DMS53 treated with DMSO at 0.1 percent for 48 hours (cell line): ENCODE measurements at regions not wholly inside any gene's neighbourhood (a gene's known extent, or its start where the extent isn't known, plus 50 kb on each side); places are given as distances from the start of the nearest gene placed in this dataset.

Experiments
- DNase-seq: peaks from one replicate; lab custom pipeline; 2025; ENCODE audit not compliant: unreplicated experiment; lab: John Stamatoyannopoulos, UW

DNA sequence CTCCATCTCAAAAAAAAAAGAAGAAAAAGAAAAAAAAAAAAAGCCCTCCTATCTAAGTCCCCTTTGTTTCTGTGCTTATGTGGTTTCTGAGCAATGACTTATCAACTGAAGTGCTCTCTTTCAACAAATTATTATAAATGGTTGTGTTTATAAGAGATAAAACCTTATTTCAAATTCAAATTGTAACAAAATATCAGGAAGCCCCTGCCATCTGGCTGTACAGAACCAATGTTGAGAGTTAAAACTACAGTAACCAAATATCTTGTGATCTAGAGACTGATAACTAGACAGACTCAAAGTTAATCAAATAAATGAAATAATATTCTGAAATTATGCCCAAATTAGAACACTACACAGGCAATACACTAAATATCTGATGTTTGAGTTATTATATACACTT lies 143.0 kb upstream of the CPNE8 start:
- DNase-seq: no peak

DNA sequence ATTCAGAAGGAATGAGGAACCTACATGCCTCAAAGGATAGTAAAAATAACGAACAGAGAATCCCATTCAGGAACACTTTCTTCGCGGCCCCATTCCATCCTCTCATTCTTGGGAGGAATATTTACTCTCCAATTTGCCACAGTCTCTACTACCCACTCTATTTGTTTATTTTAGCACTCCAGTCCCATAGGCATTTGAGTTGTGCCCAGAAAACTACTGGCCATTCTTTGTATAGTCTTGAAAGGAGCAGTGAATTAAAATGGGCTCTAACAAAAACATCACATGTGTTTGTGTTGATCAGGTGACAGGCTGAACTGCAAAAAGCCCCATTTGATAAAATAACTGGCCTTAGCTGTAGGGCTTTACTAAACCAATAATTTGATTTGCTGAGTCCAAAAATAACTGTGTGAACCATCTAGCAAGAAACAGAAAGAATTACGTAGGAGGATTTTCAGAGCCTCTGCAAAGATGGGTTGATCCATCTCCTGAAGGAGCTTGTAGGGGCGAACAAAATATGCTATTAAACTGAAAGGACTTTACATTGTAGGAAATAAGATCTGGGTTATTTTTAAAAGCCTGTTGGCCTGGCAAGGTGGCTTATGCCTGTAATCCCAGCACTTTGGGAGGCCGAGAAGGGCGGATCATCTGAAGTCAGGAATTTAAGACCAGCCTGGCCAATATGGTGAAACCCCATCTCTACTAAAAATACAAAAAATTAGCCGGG lies 142.3 kb upstream of the CPNE8 start:
- DNase-seq: peak; percentile 83

DNA sequence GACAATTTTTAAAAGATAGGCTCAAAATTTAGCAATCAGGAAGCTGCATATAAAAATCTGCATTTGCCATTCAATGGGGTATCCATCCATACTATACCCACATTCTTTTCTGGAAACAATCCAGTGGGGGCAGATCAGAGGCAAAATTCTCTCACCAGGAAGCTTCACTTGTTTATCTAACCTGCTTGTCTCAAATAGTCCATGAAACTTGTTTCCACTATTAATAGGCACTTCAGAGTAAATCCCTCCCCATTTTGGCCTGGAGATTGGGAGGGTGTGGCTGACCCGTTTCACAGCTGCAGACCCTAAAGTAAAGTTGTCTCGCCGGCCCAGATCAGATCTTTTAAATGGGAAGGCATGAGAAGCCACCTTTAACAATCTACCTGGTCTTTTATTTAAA lies 139.4 kb upstream of the CPNE8 start:
- no peak for DNase-seq

DNA sequence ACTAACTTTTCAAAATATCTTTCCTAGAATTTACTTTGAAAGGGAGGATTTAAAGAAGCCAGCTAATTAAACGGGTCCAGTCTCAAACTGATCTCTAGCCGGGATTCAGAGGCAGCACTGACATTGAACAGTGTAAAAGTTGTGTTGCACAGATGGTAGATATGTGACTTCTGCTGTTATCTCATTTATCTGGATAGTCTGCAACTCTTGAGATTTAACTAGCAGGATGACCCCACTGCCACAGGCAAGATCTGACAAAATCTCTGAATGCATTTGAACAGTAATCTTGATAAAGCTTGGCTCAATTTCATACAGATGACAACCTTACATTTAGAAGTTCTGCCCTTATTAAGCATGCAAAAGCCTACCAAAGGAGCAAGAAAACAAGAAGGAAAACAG lies 138.0 kb upstream of the CPNE8 start:
- DNase-seq: no peak

DNA sequence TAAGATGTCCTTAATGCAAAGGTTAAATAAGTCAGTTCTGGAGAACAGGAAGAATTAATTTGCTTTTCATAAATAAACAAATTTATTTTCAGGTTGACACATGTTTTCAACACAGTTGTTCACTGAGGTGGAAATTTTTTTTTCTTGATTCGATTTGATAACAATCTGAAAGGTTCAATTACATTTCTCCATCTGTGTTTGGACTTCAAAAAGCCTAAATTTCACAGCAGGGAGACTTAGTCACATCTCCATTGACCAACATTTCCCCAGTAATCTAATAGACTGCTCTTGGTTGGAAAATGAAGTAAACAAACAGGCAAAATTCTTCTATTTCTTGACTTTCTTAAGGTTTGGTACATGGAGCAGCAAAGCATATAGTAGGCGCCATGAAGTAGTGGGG lies 134.9 kb upstream of the CPNE8 start:
- DNase-seq: no peak

DNA sequence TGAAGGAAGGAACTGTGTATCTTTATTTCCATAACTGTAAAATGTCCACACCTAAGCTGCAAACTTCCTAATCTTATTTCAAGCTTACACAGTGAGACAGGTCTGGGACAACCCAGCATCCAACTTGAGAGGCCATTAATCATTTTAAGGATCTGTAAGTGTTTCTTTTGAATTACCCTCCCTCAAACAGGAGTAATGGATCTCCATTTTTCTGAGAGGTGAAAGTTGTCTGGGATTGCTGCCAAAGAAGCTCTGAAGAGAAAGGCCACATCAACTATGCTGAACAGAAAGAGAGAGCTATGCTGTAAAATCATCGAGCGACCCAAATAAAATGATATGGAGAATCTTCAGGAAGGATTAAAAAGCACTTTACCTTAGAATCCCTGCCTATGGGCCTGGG lies 131.7 kb upstream of the CPNE8 start:
- no peak for DNase-seq

DNA sequence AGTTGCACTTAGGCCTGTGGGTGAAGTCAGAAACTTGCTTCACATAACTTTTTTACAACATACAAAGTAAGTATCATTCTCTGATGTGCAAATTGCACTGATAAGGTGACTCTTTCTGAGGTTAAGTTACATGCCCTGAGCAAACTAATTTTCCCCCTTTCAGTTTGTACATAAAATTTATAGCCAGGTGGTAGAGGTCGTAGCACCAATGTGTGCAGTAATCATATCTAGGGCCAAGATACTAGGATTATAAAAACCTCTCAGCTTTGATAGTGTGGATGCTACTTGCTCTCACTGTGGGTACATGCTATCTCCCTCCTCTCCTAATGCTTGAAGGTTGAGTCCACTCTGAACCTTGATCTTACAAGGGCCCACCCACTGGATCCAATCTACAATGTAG lies 130.7 kb upstream of the CPNE8 start:
- no peak for DNase-seq

DNA sequence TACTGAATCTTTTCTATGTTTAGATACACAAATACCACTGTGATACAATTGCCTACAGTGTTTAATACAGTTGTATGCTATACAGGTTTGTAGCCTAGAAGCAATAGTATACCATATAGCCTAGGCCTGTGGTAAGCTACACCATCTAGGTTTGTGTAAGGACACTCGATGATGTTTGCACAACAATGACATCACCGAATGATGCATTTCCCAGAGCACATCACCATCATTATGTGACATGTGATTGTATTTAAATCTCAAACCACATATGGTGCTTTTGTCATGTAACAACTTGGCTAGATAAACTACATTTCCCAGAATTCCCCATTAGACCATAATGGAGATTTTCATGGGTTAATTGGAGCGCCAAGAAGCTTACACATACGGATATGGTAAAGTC lies 128.4 kb upstream of the CPNE8 start:
- peak; percentile 88 for DNase-seq

DNA sequence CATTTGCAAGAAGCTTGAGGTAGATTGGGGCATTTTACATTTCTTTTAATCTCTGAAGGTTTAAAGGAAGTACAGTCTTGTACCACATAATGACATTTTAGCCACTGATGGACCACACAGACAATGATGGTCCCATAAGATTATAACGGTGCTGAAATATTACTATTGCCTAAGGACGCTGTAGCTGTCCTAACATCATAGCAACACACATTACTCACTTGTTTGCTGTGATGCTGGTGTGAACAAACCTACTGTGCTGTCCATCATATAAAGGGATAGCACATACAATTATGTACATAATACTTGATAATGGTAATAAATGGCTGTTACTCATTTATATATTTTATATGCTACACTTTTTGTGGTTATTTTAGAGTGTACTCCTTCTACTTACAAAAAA lies 127.1 kb upstream of the CPNE8 start:
- no peak for DNase-seq

DNA sequence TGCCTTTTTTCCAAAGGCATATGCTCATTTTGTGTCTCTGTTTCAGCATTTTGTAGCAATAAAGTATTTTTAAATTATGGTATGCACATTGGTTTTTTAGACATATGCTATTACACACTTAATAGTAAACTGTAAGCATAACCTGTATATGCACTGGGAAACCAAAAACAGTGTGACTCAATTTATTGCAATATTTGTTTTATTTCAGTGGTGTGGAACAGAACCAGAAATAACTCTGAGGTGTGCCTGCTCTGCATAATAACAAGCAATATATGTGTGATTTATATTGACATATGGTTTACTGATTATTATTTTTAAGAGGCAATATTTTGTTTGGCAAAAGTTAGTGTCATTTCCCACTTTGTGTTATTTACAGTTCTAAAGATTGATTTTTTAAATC lies 126.6 kb upstream of the CPNE8 start:
- DNase-seq: no peak

DNA sequence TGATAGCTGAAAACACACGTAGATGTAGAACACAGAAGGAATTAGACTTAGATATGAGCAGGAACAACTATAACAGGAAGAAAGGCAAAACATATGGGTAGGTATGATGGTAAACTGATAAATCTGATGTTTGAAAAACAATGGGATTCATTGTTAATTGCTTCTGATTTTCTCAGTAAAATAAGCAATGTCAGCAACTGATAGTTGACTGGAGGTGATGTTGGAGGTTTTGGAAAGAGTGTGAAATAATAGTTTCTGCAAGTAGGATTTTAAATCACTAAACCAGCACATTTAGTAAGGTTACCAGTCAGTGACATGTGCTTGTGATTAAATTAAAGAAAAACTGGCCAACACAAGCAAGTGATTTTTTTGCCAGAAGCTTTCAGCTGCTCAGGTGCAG lies 123.0 kb upstream of the CPNE8 start:
- DNase-seq: no peak

DNA sequence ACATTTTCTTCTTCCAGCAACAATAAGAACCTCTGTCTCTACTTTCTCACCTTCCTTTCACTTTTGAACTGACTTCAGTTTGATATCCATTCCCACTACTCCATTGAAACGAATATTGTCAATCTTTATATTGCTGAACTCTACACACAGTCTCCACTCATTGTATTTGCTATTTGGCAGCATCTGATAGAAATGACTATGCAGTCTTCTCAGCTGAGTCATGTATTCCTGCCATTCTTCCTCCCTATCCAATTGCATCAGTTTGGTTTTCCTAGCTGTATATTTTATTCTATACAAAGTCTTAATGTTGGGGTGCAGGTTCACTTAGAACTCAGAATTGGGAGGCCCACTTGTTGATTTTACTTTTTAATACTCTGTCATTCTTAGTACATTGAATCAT lies 107.5 kb upstream of the CPNE8 start:
- no peak for DNase-seq

DNA sequence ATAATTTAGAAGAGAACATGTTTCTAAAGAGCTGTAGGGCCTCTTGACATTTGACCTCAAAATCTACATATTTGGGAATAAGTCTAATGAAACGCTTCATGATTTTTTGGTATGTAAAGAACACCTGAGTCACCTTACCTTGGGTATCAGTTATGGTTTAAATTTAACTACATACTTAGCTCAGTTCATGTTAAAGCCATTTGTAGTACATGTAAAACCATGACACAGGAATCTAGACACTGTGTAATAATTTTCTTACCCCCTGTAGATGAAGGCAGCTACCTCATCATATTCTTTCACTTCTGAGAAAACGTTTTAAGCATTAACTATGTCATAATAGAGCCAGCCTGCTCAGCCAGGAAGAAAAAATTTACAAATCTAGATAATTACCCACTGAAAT lies 105.8 kb upstream of the CPNE8 start:
- no peak for DNase-seq

DNA sequence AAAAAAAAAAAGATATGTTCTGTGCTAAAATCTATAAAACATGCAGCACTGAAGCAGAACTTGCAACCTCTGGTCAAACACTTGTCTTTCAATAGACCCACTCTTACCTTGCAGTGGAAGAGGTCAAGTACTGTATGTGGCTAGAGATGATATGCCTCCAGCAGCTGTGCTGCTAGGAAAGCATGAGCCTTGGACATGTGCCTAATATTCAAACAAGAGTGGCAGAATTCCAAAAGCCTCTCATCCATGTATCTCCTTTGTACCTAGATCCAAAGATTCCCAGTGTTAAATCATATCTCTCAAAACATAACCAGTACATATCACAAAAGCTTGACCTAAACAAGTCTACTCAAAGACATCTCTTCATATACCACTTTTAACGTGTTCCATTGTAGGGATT lies 105.0 kb upstream of the CPNE8 start:
- peak; percentile 95 for DNase-seq

DNA sequence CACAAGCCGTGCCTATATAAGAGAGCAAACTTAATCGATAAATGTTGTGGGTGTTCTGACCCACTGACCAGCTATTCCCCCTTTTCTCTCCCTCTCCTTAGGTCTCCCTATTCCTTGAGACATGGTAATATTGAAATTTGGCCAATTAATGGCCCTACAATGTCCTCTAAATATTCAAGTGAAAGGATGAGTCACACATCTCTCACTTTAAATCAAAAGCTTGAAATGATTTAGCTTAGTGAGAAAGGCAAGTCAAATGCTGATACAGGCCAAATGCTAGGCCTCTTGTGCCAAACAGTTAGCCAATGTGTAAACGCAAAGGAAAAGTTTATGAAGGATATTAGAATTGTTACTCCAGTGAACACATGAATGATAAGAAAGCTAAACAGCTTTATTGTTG lies 102.2 kb upstream of the CPNE8 start:
- DNase-seq: no peak

DNA sequence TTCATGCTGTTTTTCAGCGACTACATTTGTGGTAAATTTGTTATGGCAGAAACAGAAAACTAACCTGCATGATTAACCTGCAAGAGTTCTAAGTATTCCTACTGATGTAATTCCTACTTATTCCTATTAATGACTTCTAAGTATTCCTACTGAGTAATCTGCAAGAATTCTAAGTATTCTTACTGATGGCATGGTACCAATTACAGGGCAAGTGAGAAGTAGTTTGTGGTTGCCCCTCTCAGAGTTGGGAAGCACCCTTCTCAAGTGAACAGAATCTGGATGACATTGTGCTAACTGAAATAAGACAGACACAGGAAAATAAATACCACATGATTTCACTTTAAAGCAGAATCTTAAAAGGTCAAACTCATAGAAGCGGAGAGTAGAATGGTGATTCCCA lies 100.9 kb upstream of the CPNE8 start:
- DNase-seq: no peak

DNA sequence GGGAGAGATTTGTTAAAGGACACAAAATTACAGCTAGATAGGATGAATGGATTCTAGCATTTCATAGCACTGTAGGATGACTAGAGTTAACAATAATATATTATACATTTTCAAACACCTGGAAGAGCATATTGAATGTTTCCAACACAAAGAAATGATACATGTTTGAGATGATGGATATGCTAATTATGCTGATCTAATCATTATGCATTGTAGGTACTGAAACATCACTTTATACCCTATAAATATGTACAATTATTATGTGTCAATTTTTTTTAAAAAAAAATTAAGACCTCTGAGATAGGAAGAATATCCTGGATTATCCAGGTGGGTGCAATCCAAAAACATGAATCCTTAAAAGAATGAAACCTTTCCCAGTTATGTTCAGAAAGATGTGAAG lies 100.3 kb upstream of the CPNE8 start:
- no peak for DNase-seq

DNA sequence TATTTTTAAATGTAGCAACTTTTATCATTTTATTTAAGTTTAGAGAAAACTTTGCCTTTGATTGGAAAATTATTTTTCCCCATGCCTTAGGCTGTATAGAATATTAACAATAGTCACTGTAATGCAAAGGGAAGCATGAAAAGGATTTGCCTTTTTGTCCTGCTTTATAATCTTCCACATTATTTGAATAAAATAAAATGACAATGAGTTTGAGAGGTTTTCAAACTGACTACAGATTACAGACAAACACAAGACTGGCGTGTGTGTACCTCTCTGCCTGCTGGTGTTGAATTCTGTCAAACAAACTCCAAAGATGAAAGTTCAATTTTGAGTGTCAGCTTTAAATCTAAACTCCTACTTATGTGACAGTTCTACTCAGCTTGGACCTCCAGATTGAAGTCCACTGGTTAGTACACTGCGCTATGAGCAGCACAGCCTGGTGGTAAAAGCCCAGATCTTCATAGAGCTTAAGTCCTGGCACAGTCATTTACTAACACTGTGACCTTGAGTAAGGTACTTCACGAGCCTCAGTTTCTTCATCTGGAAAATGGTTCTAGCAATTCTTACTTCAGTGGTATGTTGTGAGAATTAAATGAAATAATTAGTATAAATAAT lies 98.3 kb upstream of the CPNE8 start:
- no peak for DNase-seq

DNA sequence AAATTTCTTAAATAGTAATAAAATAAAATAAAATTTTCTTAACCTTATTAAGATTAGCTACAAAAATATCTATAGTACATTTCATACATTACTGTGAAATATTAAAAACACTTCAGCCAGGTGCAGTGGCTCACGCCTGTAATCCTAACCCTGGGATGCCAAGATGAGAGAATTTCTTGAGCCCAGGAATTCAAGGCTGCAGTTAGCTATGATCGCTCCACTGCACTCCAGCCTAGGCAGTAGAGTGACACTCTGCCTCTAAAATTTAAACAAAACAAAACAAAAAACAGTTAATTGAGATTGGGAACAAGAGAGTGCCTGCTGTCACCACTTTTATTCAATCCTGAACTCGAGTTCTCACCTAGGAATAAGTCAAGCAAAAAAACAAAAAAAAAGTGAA lies 95.0 kb upstream of the CPNE8 start:
- no peak for DNase-seq

DNA sequence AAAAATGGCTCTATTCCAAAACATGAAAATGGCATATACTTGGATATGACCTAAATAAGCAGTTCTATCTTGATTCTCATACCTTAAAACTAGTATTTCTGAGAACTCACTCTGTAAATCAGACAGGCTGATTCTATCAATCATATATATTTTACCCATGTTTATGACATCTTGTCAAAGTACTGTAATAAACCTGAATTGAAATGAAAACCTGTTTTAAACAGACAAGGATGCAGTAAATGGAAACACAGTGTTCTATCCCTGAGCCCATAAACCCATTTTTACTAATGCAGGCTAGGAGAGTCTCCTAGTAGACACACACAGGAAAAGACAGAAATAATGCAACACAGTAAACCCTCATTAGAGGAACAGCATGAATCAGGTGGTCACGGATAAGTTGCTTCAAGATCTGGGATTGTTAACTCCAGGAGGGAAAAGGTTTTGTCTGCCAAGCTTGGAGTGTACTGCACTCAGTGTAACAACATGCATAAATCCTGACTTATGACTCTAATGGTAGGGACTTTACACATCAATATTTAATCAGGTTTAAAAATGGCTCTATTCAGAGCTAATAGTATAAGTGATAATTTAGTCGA lies 93.6 kb upstream of the CPNE8 start:
- DNase-seq: no peak

DNA sequence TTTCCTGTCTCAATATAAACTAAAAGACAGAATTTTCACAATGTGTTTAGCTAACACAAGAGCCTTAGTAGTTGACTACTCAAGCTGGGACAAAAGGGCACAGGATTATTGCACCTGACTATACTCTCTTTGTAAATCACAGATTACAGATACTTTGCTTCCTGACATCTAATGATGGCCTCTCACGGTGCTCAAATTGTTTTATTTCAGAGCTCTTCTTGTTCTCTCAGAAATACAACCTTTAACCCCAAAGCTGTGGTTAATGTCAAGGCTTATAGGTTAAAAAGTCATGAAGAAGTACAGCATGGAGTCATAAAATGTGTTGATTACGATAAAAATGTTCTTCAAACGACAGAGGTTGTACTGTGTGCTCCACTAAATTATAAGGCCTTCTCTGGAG lies 89.9 kb upstream of the CPNE8 start:
- no peak for DNase-seq

DNA sequence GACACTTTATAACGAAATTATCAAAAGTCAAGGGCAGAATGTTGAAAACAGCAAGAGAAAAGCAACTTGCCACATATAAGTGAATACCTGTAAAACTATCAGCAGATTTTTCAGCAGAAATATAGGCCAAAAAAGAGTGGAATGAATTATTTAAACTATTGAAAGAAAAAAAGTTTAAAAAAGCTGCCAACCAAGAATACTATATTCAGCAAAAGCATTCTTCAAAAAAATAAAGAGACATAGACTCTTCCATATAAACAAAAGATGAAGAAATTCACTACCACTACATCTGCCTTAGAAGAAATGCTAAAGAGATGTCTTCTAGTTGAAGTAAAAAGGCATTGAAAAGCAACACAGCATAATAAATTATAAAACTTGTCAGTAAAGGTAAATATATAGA lies 80.6 kb upstream of the CPNE8 start:
- DNase-seq: no peak

DNA sequence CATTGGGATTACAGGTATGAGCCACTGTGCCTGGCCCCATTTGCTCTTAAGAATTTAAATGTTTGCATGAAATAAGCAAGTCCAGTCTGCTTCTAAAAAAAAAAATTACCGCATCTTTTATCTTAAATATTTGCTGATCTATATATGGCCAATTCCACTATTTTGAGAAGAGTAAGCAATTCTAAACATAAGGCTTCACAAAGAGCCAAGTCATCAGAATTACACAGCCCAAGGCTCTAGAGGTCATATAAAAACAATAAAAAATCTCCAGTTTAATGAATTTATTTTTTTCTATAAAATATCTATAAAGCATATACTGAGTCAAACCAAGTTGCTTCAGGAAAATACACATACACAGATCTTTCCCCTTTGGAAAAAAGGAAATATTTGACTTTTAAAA lies 79.0 kb upstream of the CPNE8 start:
- no peak for DNase-seq
